Osteocyte (in vitro differentiated cells): ENCODE measurements at regions not wholly inside any gene's neighbourhood (a gene's known extent, or its start where the extent isn't known, plus 50 kb on each side); places are given as distances from the start of the nearest gene placed in this dataset.

Experiments used
- DNase-seq: peaks from one replicate; pipeline ENCODE4 v3.0.0; 2021; ENCODE audit warnings: mixed read lengths; ENCODE audit not compliant: unreplicated experiment; ENCODE audit errors: extremely low spot score
- H3K27ac Mint-ChIP-seq: one replicate; pipeline ENCODE4 v1.8.0; 2021; ENCODE audit warnings: mild to moderate bottlenecking, mixed read lengths; ENCODE audit not compliant: unreplicated experiment
- H3K27me3 Mint-ChIP-seq: one replicate; pipeline ENCODE4 v1.8.0; 2021; ENCODE audit warnings: mixed read lengths; ENCODE audit not compliant: unreplicated experiment
- H3K36me3 Mint-ChIP-seq: one replicate; pipeline ENCODE4 v1.8.0; 2021; ENCODE audit warnings: mixed read lengths; ENCODE audit not compliant: unreplicated experiment
- H3K4me1 Mint-ChIP-seq: one replicate; pipeline ENCODE4 v1.8.0; 2021; ENCODE audit warnings: mixed read lengths; ENCODE audit not compliant: unreplicated experiment
- H3K4me3 Mint-ChIP-seq: one replicate; pipeline ENCODE4 v1.8.0; 2021; ENCODE audit warnings: mild to moderate bottlenecking, moderate library complexity, mixed read lengths; ENCODE audit not compliant: unreplicated experiment
- H3K9me3 Mint-ChIP-seq: one replicate; pipeline ENCODE4 v1.8.0; 2021; ENCODE audit warnings: mixed read lengths; ENCODE audit not compliant: unreplicated experiment
- TF ChIP-seq, protein P1 (sequence below): fragments of 200-600 bp; sonication (generic); IDR thresholded peaks from 2 replicates; pipeline ENCODE4 v1.5.0; 2021; ENCODE audit warnings: antibody characterized with exemption, mild to moderate bottlenecking, moderate library complexity

DNA sequence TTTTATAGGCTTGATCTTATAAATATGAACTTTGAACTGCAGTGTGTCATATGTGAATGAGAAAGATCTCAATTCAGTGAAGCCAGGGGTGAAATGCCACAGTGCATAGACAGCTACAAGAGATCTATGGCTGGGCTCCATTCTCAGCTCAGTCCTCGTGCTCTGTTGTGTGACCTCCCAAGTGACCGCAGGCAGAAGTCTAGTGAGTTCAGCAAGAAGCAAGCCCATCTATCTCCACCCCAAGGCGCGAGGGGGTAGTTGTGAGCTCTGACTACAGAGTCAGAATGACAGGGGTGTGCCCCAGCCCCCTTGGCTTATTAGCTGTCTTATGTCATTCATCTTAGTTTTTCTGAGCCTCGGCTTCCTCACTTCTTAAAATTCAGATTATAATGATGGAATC is 378.3 kb downstream of the FBXW7 start:
- Mint-ChIP-seq H3K4me3 (no peak overlapping the region), H3K9me3 (no peaks in the 10 kb centered on the region), H3K4me1 (no peaks in the 10 kb centered on the region), H3K36me3 (no peaks in the 10 kb centered on the region), H3K27me3 (peaks cover 67% of the 10 kb centered on the region), H3K27ac (no peak overlapping the region)
- DNase-seq = no peak
- TF ChIP-seq, protein P1, sequence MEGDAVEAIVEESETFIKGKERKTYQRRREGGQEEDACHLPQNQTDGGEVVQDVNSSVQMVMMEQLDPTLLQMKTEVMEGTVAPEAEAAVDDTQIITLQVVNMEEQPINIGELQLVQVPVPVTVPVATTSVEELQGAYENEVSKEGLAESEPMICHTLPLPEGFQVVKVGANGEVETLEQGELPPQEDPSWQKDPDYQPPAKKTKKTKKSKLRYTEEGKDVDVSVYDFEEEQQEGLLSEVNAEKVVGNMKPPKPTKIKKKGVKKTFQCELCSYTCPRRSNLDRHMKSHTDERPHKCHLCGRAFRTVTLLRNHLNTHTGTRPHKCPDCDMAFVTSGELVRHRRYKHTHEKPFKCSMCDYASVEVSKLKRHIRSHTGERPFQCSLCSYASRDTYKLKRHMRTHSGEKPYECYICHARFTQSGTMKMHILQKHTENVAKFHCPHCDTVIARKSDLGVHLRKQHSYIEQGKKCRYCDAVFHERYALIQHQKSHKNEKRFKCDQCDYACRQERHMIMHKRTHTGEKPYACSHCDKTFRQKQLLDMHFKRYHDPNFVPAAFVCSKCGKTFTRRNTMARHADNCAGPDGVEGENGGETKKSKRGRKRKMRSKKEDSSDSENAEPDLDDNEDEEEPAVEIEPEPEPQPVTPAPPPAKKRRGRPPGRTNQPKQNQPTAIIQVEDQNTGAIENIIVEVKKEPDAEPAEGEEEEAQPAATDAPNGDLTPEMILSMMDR = no peak

DNA sequence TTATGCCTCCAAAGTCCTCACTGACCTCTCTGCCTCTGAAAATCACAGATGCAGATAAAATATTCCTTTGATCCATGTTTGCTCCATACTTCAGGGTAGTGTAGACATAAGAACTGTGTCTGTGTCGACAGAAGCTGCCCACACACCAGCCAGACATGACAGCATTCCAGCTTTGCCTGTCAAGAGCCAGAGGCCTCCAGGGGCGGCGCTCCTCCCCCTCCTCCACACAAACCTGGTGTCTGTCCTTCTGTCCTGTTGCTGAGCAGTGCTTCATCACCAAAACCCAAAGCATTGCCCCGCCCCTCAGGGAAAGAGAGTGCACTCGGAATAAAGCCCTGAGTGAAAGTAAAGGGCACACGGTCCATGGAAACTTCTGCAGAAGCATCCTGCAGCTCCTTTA is 379.4 kb downstream of the FBXW7 start:
- H3K27me3 Mint-ChIP-seq = peaks cover 66% of the 10 kb centered on the region

DNA sequence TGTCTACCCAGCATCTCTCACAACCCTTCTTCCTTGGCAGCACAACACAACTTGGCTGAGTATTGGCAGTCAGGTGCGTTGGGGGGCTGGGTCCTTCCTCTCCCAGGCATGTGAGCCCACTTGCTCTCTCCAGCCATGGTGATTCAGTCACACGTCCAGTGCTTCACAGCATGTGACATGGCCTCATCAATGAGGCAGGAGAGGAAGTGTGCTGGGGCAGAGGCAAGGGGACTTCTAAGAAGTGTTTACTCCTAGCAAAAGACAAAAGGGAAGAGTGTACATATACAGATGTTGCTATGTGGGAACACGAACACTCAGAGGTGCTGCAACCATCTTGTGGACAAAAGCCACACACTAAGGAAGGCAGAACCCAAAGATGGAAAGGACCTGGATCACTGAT is 380.8 kb downstream of the FBXW7 start:
- no peak overlapping the region for H3K27ac Mint-ChIP-seq
- H3K27me3 Mint-ChIP-seq = peaks cover 69% of the 10 kb centered on the region
- no peaks in the 10 kb centered on the region for H3K4me1 Mint-ChIP-seq
- H3K36me3 Mint-ChIP-seq = no peaks in the 10 kb centered on the region
- no peak for DNase-seq
- no peaks in the 10 kb centered on the region for H3K9me3 Mint-ChIP-seq
- no peak overlapping the region for H3K4me3 Mint-ChIP-seq
- TF ChIP-seq, protein P1 = no peak

More for the DNA sequence above, 379.4 kb downstream of the FBXW7 start:
- no peaks in the 10 kb centered on the region for H3K36me3 Mint-ChIP-seq
- no peaks in the 10 kb centered on the region for H3K4me1 Mint-ChIP-seq
- H3K4me3 Mint-ChIP-seq = no peak overlapping the region
- H3K9me3 Mint-ChIP-seq = no peaks in the 10 kb centered on the region
- TF ChIP-seq, protein P1 = no peak
- no peak overlapping the region for H3K27ac Mint-ChIP-seq
- no peak for DNase-seq

DNA sequence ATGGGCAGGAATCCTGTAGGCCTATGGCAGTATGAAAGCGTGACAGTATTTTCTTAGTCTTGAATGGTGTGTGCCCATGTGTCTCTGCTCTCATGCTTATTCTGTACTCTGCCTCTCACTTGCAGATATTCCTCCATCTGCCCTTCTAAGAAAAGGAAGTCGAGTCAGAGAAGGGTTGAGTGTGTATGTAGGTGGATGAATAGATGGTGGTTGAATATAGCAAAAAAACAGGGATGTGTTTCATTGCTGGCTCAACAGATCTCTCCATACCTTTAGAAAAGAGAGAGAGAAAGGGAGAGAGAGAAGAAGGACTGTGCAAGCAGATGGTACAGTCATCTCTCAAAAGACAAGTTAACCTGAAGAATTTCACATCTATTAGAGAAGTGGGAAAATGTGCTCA is 381.5 kb downstream of the FBXW7 start:
- Mint-ChIP-seq H3K4me1 (no peaks in the 10 kb centered on the region), H3K4me3 (no peak overlapping the region), H3K27me3 (peaks cover 63% of the 10 kb centered on the region), H3K36me3 (no peaks in the 10 kb centered on the region), H3K27ac (no peak overlapping the region), H3K9me3 (no peaks in the 10 kb centered on the region)
- no peak for DNase-seq
- TF ChIP-seq, protein P1 = no peak

DNA sequence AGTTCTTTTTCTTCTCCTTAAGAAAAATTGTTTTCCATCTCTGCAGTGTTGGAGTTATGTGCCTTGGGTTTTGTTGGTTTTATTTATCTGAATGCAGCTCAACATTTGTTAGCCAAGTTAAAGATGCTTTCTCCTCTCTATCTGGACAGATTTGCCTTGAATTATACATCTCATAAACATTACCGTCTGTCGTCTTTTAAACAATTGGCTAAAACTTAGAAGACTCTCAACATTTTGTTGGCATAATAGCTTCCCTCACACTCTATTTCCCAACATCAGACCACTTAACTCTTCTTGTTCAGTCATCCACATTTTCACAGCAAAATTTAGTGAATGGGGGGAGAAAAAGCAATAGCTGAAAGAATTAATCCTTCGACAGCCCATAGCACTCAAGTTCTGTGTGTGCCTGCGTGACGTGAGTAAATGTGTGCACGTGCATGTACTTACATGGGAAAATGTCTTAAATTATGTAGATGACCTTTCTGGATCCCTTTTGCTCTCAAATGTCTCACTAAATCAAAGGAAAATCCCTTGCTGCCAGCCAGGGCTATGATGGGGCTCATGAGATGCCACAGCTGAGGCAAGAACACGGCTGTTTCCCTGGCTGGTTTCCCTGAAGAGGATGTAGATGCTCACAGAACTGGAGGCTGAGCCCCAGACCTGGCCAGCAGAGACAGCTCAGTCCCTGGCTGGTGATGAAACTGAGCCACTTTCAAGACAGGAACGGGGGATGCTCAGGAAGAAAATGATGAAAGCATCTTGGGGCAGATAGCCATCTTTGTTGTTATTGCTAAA is 382.2 kb downstream of the FBXW7 start:
- Mint-ChIP-seq H3K27me3 (peaks cover 58% of the 10 kb centered on the region), H3K36me3 (no peaks in the 10 kb centered on the region), H3K27ac (no peak overlapping the region), H3K4me3 (no peak overlapping the region), H3K9me3 (no peaks in the 10 kb centered on the region), H3K4me1 (no peaks in the 10 kb centered on the region)
- DNase-seq = no peak
- TF ChIP-seq, protein P1 = no peak
